HG02623 (cell line): ENCODE measurements at regions not wholly inside any gene's neighbourhood (a gene's known extent, or its start where the extent isn't known, plus 50 kb on each side); places are given as distances from the start of the nearest gene placed in this dataset.

Experiments
- ATAC-seq: cut with Tn5 transposase; IDR thresholded peaks from one replicate; pipeline ENCODE4 v1.9.1; 2021; ENCODE audit warnings: moderate library complexity; ENCODE audit not compliant: unreplicated experiment

GRCh38 chr6:95777338-95777737 is 200.0 kb downstream of the MANEA start:
- no peak for ATAC-seq

GRCh38 chr6:95780037-95780436 is 202.7 kb downstream of the MANEA start:
- no peak for ATAC-seq

GRCh38 chr6:95784019-95784418 is 206.7 kb downstream of the MANEA start:
- ATAC-seq: no peak

GRCh38 chr6:95784869-95785268 is 207.5 kb downstream of the MANEA start:
- ATAC-seq: no peak

- ATAC-seq: no peak
Measured at GRCh38 chr6:95785785-95786184, 208.4 kb downstream of the MANEA start.

- no peak for ATAC-seq
Measured at GRCh38 chr6:95786802-95787201, 209.5 kb downstream of the MANEA start.

GRCh38 chr6:95790787-95791186 is 213.5 kb downstream of the MANEA start:
- no peak for ATAC-seq

- ATAC-seq: no peak
Measured at GRCh38 chr6:95794749-95795148, 217.4 kb downstream of the MANEA start.

- no peak for ATAC-seq
Measured at GRCh38 chr6:95795927-95796326, 218.6 kb downstream of the MANEA start.

GRCh38 chr6:95797054-95797453 is 218.7 kb upstream of the FUT9 start:
- ATAC-seq: no peak

GRCh38 chr6:95802978-95803377 is 212.8 kb upstream of the FUT9 start:
- ATAC-seq: no peak

- ATAC-seq: no peak
Measured at GRCh38 chr6:95803889-95804288, 211.9 kb upstream of the FUT9 start.

GRCh38 chr6:95804847-95805541 is 210.8 kb upstream of the FUT9 start:
- ATAC-seq: no peak

GRCh38 chr6:95805699-95806098 is 210.1 kb upstream of the FUT9 start:
- ATAC-seq: no peak

GRCh38 chr6:95815389-95816056 is 200.3 kb upstream of the FUT9 start:
- no peak for ATAC-seq

- no peak for ATAC-seq
Measured at GRCh38 chr6:95819461-95819860, 196.3 kb upstream of the FUT9 start.

GRCh38 chr6:95819939-95820338 is 195.8 kb upstream of the FUT9 start:
- no peak for ATAC-seq

- ATAC-seq: no peak
Measured at GRCh38 chr6:95830859-95831557, 184.8 kb upstream of the FUT9 start.

GRCh38 chr6:95837890-95838289 is 177.9 kb upstream of the FUT9 start:
- ATAC-seq: no peak

GRCh38 chr6:95841560-95841959 is 174.2 kb upstream of the FUT9 start:
- ATAC-seq: no peak

- no peak for ATAC-seq
Measured at GRCh38 chr6:95846652-95847051, 169.1 kb upstream of the FUT9 start.

GRCh38 chr6:95847061-95847460 is 168.7 kb upstream of the FUT9 start:
- ATAC-seq: no peak
